C4-2B (cell line): ENCODE measurements at regions not wholly inside any gene's neighbourhood (a gene's known extent, or its start where the extent isn't known, plus 50 kb on each side); places are given as distances from the start of the nearest gene placed in this dataset.

ENCODE experiments used
- CTCF ChIP-seq: fragments of 450-650 bp; conservative IDR thresholded peaks from 2 replicates; pipeline ENCODE4 v1.5.1; 2017; ENCODE audit warnings: mild to moderate bottlenecking
- ZFX ChIP-seq: fragments of 450-650 bp; IDR thresholded peaks from 2 replicates; pipeline ENCODE4 v1.6.1; 2017

- TF ChIP-seq CTCF (no peak), ZFX (no peak)
Measured at GRCh38 chr7:152998420-152998819, 238.9 kb downstream of the ACTR3B start.
